Uterus (tissue), 2 donors: ENCODE measurements at regions not wholly inside any gene's neighbourhood (a gene's known extent, or its start where the extent isn't known, plus 50 kb on each side); places are given as distances from the start of the nearest gene placed in this dataset.

ENCODE experiments used
- CTCF ChIP-seq, 4 experiments: fragments of 200-600 bp in 2 of 4; fragments of 450-650 bp in 2 of 4; sonication (generic) in 2 of 4; IDR thresholded peaks; one replicate each; pipeline ENCODE4 v1.5.1; 2016 to 2019; ENCODE audit warnings: antibody characterized with exemption in 4 of 4, mild to moderate bottlenecking in 2 of 4, moderate library complexity in 1 of 4
- POLR2A ChIP-seq, 2 donors: fragments of 450-650 bp; IDR thresholded peaks; one replicate each; pipeline ENCODE4 v1.6.1; 2016; ENCODE audit warnings: antibody characterized with exemption in 2 of 2, mild to moderate bottlenecking in 1 of 2, moderate library complexity in 1 of 2

- no peak for TF ChIP-seq CTCF (IDR thresholded peaks at IDR 0.05)
- TF ChIP-seq POLR2A (IDR thresholded peaks at IDR 0.05), result no peak
These were observed 251.3 kb downstream of the GAS1 start for GRCh38 chr9:86695910-86696424.
